ENCODE measurements at regions not wholly inside any gene's neighbourhood (a gene's known extent, or its start where the extent isn't known, plus 50 kb on each side); places are given as distances from the start of the nearest gene placed in this dataset.

DNA sequence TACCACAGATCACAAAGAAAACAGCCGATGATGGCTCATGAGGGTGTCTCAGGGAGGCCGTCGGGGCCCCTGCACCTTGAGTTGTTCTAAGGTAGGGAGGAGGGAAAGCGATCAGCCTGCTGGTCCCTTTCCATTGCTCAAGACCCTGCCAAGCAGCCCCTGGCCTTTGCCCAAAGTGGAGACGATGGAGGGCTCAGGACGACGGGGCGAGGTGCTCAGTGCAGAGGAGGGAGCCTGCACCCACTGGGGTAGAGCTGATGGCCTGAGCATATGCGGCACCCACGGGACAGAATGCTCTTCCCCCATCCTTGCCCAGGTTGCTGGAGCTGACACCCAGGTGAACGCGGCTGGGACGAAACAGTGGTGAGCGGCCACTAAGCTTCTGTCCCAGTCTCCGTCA is 58.3 kb upstream of the FAM20C start:
- no peak for TF ChIP-seq CTCF (IDR thresholded peaks at IDR 0.05; ENCODE audit: unreplicated experiment)
- no peak for DNase-seq (ENCODE audit: low spot score in 2 of 2, unreplicated experiment in 2 of 2)
- H3K36me3 Mint-ChIP-seq = no peaks in the 10 kb centered on the region
- H3K27me3 Mint-ChIP-seq (ENCODE audit: low read depth) = peaks cover 35% of the 10 kb centered on the region
- no peak overlapping the region for H3K27ac Mint-ChIP-seq
- H3K9me3 Mint-ChIP-seq = no peaks in the 10 kb centered on the region
- no peaks in the 10 kb centered on the region for H3K4me1 Mint-ChIP-seq
- H3K4me3 Mint-ChIP-seq = no peak overlapping the region

DNA sequence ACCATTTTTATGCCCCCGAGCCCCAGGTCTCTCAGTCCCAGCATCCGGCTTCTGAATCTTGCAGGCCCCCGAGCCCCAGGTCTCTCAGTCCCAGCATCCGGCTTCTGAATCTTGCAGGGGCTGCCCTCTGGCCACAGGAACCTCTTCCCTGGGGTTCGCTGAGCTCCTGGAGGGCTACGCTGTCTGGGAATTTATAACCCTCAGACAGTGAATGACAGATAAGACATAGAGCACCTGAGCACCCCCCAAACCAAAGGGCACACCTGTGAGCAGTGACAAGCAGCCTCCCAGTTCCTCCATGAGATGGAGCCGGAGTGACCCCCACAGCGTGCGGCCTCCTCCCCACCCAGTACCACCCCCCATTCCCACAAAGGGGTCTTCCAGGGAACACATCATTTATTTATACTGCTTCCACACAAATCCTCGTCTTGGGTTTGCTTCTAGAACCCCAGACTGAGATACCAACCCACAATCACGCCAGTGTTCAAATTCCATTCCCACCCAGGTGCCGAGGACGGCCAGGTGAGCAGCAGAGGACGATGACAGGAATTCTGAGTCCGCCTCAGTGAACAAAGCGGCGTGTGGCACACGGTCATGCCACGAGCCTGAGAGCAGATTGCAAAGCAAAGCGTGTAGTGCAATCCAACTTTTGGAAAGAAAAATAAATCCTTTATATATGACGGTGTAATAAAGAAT is 57.7 kb upstream of the FAM20C start:
- Mint-ChIP-seq H3K27ac (no peak overlapping the region), H3K9me3 (no peaks in the 10 kb centered on the region), H3K36me3 (no peaks in the 10 kb centered on the region), H3K27me3 (ENCODE audit: low read depth) (peaks cover 32% of the 10 kb centered on the region), H3K4me1 (no peaks in the 10 kb centered on the region), H3K4me3 (no peak overlapping the region)
- TF ChIP-seq CTCF (IDR thresholded peaks at IDR 0.05; ENCODE audit: unreplicated experiment) = no peak
- no peak for DNase-seq (ENCODE audit: low spot score in 2 of 2, unreplicated experiment in 2 of 2)

DNA sequence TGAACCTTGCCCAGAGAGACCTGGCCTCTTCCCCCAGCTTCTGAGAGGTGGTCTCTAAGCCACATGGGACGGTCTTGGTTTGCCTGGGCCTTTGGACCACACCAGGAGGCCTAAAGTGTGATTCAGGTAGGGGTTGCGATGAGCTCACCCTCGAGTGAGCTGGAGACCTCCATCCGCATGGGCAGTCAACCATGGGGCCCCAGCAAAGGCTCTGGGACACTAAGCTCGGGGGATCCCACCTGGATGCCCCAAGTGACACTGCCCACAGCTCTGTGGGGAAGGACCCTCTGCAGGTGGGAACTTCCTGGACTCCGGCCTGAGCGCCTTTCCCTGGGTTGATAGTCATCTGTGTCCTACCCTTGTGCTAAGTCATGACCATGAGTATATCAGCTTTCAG is 57.1 kb upstream of the FAM20C start:
- H3K27ac Mint-ChIP-seq = no peak overlapping the region
- H3K4me1 Mint-ChIP-seq = no peaks in the 10 kb centered on the region
- no peaks in the 10 kb centered on the region for H3K36me3 Mint-ChIP-seq
- DNase-seq (ENCODE audit: low spot score in 2 of 2, unreplicated experiment in 2 of 2) = no peak
- no peak overlapping the region for H3K4me3 Mint-ChIP-seq
- H3K9me3 Mint-ChIP-seq = no peaks in the 10 kb centered on the region
- H3K27me3 Mint-ChIP-seq (ENCODE audit: low read depth) = peaks cover 28% of the 10 kb centered on the region
- TF ChIP-seq CTCF (IDR thresholded peaks at IDR 0.05; ENCODE audit: unreplicated experiment) = no peak

DNA sequence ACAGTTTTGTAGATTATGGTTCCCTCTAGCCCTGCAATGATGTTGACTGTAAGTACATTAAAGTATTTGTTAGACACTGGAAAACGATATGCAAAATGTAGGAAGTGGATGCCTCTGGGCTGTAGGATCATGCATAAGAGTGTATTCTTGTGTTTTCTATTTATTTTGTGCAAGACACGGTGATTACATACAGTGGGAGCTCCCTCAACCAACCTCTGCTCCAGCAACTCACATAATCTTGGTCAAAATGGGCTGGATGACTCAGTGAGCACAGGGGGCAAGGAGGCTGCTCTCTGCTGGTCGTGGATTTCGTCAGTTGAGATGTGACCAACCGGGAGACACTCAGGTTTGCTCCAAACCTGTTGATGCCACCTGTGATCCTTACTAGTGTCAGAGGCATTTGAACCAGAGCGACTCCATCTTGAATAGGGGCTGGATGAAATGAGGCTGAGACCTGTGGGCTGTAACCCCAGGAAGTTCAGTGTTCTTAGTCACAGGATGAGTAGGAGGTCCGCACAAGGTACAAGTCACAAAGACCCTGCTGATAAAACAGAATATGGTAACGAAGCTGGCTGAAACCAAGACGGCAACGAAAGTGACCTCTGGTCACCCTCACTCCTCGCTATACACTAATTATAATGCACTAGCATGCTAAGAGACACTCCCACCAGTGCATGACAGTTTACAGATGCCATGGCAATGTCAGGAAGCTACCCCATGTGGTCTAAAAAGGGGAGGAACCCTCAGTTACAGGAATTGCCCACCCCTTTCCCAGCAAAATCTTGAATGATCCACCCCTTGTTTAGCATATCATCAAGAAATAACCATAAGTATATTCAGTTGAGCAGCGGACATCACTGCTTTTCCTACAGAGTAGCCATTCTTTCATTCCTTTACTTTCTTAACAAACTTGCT is 56.4 kb upstream of the FAM20C start:
- no peak overlapping the region for H3K4me3 Mint-ChIP-seq
- peaks cover 26% of the 10 kb centered on the region for H3K27me3 Mint-ChIP-seq (ENCODE audit: low read depth)
- no peaks in the 10 kb centered on the region for H3K4me1 Mint-ChIP-seq
- TF ChIP-seq CTCF (IDR thresholded peaks at IDR 0.05; ENCODE audit: unreplicated experiment) = no peak
- no peaks in the 10 kb centered on the region for H3K36me3 Mint-ChIP-seq
- no peaks in the 10 kb centered on the region for H3K9me3 Mint-ChIP-seq
- no peak for DNase-seq (ENCODE audit: low spot score in 2 of 2, unreplicated experiment in 2 of 2)
- H3K27ac Mint-ChIP-seq = no peak overlapping the region

- Mint-ChIP-seq H3K4me3 (no peak overlapping the region), H3K9me3 (no peaks in the 10 kb centered on the region), H3K27me3 (ENCODE audit: low read depth) (peaks cover 28% of the 10 kb centered on the region), H3K4me1 (no peaks in the 10 kb centered on the region), H3K36me3 (no peaks in the 10 kb centered on the region), H3K27ac (no peak overlapping the region)
- DNase-seq (ENCODE audit: low spot score in 2 of 2, unreplicated experiment in 2 of 2) = no peak
- TF ChIP-seq CTCF (IDR thresholded peaks at IDR 0.05; ENCODE audit: unreplicated experiment) = no peak
These were observed 55.1 kb upstream of the FAM20C start for GRCh38 chr7:137094-137891.

All from mesothelial cell of epicardium (in vitro differentiated cells).